GM12878 (cell line): ENCODE measurements at regions not wholly inside any gene's neighbourhood (a gene's known extent, or its start where the extent isn't known, plus 50 kb on each side); places are given as distances from the start of the nearest gene placed in this dataset.

ENCODE experiments used
- ATAC-seq: fragments of 200-7000 bp; cut with Tn5 transposase; 3 replicates; pipeline ENCODE4 v1.9.1; 2020; ENCODE audit warnings: mild to moderate bottlenecking, moderate library complexity
- BruUV-seq: library from RNA; stranded (reverse); fragments of 400-500 nt; replicated peaks from 2 replicates; lab custom pipeline; 2021; lab: Mats Ljungman, UMichigan
- CTCF ChIA-PET: fragments of 300-600 bp; sonication (Branson Sonifier 250); formaldehyde crosslinking; extraction: SDS; loops from one replicate; lab custom pipeline; 2021; ENCODE audit warnings: inconsistent platforms; lab: Yijun Ruan, JAX
- POLR2A ChIA-PET: fragments of 350-600 bp; formaldehyde crosslinking; extraction: SDS; loops from one replicate; lab custom pipeline; 2021; ENCODE audit warnings: inconsistent platforms; lab: Charles Lee
- RAD21 ChIA-PET: fragments of 300-600 bp; sonication (Branson Sonifier 250); formaldehyde crosslinking; loops from one replicate; lab custom pipeline; 2023; ENCODE audit warnings: antibody characterized with exemption; ENCODE audit not compliant: unreplicated experiment; lab: Charles Lee
- SMC1A ChIA-PET: fragments of 300-600 bp; sonication (Branson Sonifier 250); formaldehyde crosslinking; loops from one replicate; lab custom pipeline; 2023; ENCODE audit not compliant: unreplicated experiment, uncharacterized antibody; lab: Charles Lee
- DNase-seq: peaks from one replicate; pipeline ENCODE4 v3.0.0-alpha.2; 2011; ENCODE audit warnings: low read depth, low spot score
- FAIRE-seq: peaks from 3 replicates; lab custom pipeline; 2011; peaks lifted over from hg19 to GRCh38; lab: Jason Lieb, UNC
- H2AFZ ChIP-seq: 2 replicates; pipeline ENCODE4 v1.6.0; 2011; ENCODE audit warnings: low read depth, low read length, control low read depth; ENCODE audit not compliant: control insufficient read depth
- H3K27ac ChIP-seq: 2 replicates; pipeline ENCODE4 v1.5.1; 2011; ENCODE audit warnings: control low read depth; ENCODE audit not compliant: control insufficient read depth, insufficient read depth
- H3K27me3 ChIP-seq, 2 experiments: replicated peaks in 1 of 2; 2 replicates each; pipeline versions ENCODE4 v1.6.0 to v1.6.1; 2011; ENCODE audit warnings: low read length in 1 of 2; ENCODE audit not compliant: control insufficient read depth in 2 of 2, insufficient read depth in 2 of 2
- H3K36me3 ChIP-seq, 2 experiments: 2 replicates each; pipeline ENCODE4 v1.5.1; 2011; ENCODE audit warnings: low read length in 1 of 2; ENCODE audit not compliant: control insufficient read depth in 2 of 2, insufficient read depth in 2 of 2
- H3K4me1 ChIP-seq: 2 replicates; pipeline ENCODE4 v1.6.1; 2011; ENCODE audit warnings: mild to moderate bottlenecking, low read length, moderate library complexity, mixed read lengths; ENCODE audit not compliant: control insufficient read depth, insufficient read depth
- H3K4me2 ChIP-seq: 2 replicates; pipeline ENCODE4 v1.6.0; 2011; ENCODE audit warnings: control low read depth; ENCODE audit not compliant: control insufficient read depth, insufficient read depth
- H3K4me3 ChIP-seq: fragments of 200-600 bp; sonication (generic); 2 replicates; pipeline ENCODE4 v1.5.1; 2016
- H3K79me2 ChIP-seq: 2 replicates; pipeline ENCODE4 v1.6.0; 2011; ENCODE audit warnings: low read length; ENCODE audit not compliant: control insufficient read depth, insufficient read depth
- H3K9ac ChIP-seq: 2 replicates; pipeline ENCODE4 v1.8.0; 2011; ENCODE audit warnings: low read length, control low read depth, mixed read lengths; ENCODE audit not compliant: control insufficient read depth, insufficient read depth
- H3K9me3 ChIP-seq: replicated peaks from 3 replicates; pipeline ENCODE4 v1.5.1; 2011; ENCODE audit warnings: mild to moderate bottlenecking, low read length; ENCODE audit not compliant: control insufficient read depth, insufficient read depth
- H4K20me1 ChIP-seq: 2 replicates; pipeline ENCODE4 v1.6.0; 2011; ENCODE audit not compliant: control insufficient read depth, insufficient read depth
- ATF7 ChIP-seq: fragments of 450-650 bp; IDR thresholded peaks from 2 replicates; pipeline ENCODE4 v1.6.1; 2016; ENCODE audit warnings: low read depth, mild to moderate bottlenecking
- BRCA1 ChIP-seq: IDR thresholded peaks from 2 replicates; pipeline ENCODE4 v1.6.1; 2011; ENCODE audit warnings: low read depth, low read length, improper control_type of control experiment
- CREM ChIP-seq: IDR thresholded peaks from 2 replicates; pipeline ENCODE4 v1.6.1; 2014; ENCODE audit warnings: antibody characterized with exemption, low read depth
- JUNB ChIP-seq: IDR thresholded peaks from 2 replicates; pipeline ENCODE4 v1.6.1; 2016; ENCODE audit warnings: antibody characterized with exemption, mild to moderate bottlenecking
- NR2F1 ChIP-seq: fragments of 450-650 bp; conservative IDR thresholded peaks from 2 replicates; pipeline ENCODE4 v1.6.1; 2017; ENCODE audit warnings: mild to moderate bottlenecking
- ZNF207 ChIP-seq: fragments of 450-650 bp; IDR thresholded peaks from 2 replicates; pipeline ENCODE4 v1.6.1; 2014; ENCODE audit warnings: antibody characterized with exemption, mild to moderate bottlenecking, borderline replicate concordance
- ZNF217 ChIP-seq: fragments of 450-650 bp; IDR thresholded peaks from 2 replicates; pipeline ENCODE4 v1.6.1; 2017; ENCODE audit warnings: antibody characterized with exemption, mild to moderate bottlenecking
- in situ Hi-C: fragments of 300-500 bp; cut with MboI; formaldehyde crosslinking; loops from 9 replicates; pipeline ENCODE4 v1.14.3; 2018; ENCODE audit warnings: mixed read lengths
- intact Hi-C: fragments of 100-400 bp; cut with micrococcal nuclease; formaldehyde crosslinking; loops from one replicate; pipeline ENCODE4 v1.14.2; 2022; ENCODE audit not compliant: unreplicated experiment
- TF ChIP-seq, protein P1 (sequence below): IDR thresholded peaks from 2 replicates; pipeline ENCODE4 v1.6.1; 2011; ENCODE audit warnings: mild to moderate bottlenecking, low read depth, low read length, moderate library complexity; ENCODE audit not compliant: insufficient replicate concordance
- TF ChIP-seq, protein P2 (sequence below): fragments of 450-650 bp; IDR thresholded peaks from 2 replicates; pipeline ENCODE4 v1.6.1; 2016; ENCODE audit warnings: mild to moderate bottlenecking
- TF ChIP-seq, protein P3 (sequence below): IDR thresholded peaks from 2 replicates; pipeline ENCODE4 v1.6.1; 2012; ENCODE audit warnings: low read depth, low read length, improper control_type of control experiment
- TF ChIP-seq, protein P4 (sequence below): IDR thresholded peaks from 2 replicates; pipeline ENCODE4 v1.6.1; 2012; ENCODE audit warnings: mild to moderate bottlenecking, low read depth, low read length
- TF ChIP-seq, protein P5 (sequence below): fragments of 450-650 bp; formaldehyde crosslinking; IDR thresholded peaks from 2 replicates; pipeline ENCODE4 v1.4.0; 2022; ENCODE audit warnings: mild to moderate bottlenecking, moderate library complexity

DNA sequence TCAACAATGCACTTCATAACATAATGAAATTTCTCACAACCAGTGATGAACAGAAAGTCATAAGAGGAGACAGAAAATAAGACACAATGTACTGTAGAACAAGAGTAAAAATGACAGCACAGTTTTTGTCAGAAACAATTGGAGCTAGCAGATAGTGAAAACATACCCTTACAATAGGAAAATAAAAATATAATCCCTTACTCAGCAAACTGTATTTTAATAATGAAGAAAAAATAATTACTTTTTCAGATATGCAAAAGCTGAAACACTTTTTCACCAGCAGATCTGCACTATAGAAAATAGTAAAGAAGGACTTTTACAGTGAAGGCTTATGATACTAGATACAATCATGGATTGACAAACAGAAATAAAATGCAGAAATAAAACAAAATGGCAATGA lies 126.3 kb downstream of the TRAM1L1 start:
- POLR2A ChIA-PET = no interaction called here
- TF ChIP-seq, protein P1, sequence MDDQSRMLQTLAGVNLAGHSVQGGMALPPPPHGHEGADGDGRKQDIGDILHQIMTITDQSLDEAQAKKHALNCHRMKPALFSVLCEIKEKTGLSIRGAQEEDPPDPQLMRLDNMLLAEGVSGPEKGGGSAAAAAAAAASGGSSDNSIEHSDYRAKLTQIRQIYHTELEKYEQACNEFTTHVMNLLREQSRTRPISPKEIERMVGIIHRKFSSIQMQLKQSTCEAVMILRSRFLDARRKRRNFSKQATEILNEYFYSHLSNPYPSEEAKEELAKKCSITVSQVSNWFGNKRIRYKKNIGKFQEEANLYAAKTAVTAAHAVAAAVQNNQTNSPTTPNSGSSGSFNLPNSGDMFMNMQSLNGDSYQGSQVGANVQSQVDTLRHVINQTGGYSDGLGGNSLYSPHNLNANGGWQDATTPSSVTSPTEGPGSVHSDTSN = no peak
- TF ChIP-seq BRCA1 = no peak
- TF ChIP-seq, protein P2, sequence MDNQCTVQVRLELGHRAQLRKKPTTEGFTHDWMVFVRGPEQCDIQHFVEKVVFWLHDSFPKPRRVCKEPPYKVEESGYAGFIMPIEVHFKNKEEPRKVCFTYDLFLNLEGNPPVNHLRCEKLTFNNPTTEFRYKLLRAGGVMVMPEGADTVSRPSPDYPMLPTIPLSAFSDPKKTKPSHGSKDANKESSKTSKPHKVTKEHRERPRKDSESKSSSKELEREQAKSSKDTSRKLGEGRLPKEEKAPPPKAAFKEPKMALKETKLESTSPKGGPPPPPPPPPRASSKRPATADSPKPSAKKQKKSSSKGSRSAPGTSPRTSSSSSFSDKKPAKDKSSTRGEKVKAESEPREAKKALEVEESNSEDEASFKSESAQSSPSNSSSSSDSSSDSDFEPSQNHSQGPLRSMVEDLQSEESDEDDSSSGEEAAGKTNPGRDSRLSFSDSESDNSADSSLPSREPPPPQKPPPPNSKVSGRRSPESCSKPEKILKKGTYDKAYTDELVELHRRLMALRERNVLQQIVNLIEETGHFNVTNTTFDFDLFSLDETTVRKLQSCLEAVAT = no peak
- TF ChIP-seq ZNF207 = no peak
- no peak for TF ChIP-seq JUNB
- no peak for TF ChIP-seq CREM
- TF ChIP-seq, protein P3, sequence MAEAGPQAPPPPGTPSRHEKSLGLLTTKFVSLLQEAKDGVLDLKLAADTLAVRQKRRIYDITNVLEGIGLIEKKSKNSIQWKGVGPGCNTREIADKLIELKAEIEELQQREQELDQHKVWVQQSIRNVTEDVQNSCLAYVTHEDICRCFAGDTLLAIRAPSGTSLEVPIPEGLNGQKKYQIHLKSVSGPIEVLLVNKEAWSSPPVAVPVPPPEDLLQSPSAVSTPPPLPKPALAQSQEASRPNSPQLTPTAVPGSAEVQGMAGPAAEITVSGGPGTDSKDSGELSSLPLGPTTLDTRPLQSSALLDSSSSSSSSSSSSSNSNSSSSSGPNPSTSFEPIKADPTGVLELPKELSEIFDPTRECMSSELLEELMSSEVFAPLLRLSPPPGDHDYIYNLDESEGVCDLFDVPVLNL = no peak
- TF ChIP-seq NR2F1 = no peak
- TF ChIP-seq, protein P4, sequence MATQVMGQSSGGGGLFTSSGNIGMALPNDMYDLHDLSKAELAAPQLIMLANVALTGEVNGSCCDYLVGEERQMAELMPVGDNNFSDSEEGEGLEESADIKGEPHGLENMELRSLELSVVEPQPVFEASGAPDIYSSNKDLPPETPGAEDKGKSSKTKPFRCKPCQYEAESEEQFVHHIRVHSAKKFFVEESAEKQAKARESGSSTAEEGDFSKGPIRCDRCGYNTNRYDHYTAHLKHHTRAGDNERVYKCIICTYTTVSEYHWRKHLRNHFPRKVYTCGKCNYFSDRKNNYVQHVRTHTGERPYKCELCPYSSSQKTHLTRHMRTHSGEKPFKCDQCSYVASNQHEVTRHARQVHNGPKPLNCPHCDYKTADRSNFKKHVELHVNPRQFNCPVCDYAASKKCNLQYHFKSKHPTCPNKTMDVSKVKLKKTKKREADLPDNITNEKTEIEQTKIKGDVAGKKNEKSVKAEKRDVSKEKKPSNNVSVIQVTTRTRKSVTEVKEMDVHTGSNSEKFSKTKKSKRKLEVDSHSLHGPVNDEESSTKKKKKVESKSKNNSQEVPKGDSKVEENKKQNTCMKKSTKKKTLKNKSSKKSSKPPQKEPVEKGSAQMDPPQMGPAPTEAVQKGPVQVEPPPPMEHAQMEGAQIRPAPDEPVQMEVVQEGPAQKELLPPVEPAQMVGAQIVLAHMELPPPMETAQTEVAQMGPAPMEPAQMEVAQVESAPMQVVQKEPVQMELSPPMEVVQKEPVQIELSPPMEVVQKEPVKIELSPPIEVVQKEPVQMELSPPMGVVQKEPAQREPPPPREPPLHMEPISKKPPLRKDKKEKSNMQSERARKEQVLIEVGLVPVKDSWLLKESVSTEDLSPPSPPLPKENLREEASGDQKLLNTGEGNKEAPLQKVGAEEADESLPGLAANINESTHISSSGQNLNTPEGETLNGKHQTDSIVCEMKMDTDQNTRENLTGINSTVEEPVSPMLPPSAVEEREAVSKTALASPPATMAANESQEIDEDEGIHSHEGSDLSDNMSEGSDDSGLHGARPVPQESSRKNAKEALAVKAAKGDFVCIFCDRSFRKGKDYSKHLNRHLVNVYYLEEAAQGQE = no peak
- TF ChIP-seq ATF7 = no peak
- TF ChIP-seq, protein P5, sequence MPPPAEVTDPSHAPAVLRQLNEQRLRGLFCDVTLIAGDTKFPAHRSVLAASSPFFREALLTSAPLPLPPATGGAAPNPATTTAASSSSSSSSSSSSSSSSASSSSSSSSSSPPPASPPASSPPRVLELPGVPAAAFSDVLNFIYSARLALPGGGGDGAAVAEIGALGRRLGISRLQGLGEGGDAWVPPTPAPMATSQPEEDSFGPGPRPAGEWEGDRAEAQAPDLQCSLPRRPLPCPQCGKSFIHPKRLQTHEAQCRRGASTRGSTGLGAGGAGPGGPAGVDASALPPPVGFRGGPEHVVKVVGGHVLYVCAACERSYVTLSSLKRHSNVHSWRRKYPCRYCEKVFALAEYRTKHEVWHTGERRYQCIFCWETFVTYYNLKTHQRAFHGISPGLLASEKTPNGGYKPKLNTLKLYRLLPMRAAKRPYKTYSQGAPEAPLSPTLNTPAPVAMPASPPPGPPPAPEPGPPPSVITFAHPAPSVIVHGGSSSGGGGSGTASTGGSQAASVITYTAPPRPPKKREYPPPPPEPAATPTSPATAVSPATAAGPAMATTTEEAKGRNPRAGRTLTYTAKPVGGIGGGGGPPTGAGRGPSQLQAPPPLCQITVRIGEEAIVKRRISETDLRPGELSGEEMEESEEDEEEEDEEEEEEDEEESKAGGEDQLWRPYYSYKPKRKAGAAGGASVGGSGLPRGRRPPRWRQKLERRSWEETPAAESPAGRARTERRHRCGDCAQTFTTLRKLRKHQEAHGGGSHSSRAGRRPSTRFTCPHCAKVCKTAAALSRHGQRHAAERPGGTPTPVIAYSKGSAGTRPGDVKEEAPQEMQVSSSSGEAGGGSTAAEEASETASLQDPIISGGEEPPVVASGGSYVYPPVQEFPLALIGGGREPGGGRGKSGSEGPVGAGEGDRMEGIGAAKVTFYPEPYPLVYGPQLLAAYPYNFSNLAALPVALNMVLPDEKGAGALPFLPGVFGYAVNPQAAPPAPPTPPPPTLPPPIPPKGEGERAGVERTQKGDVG (CRISPR knock-in tag) = no peak
- no peak for TF ChIP-seq ZNF217

More for the DNA sequence above, 126.3 kb downstream of the TRAM1L1 start:
- no peak overlapping the region for H3K27ac ChIP-seq
- no TSS peak for BruUV-seq
- intact Hi-C loops = no loop called here
- FAIRE-seq (no peak), ATAC-seq (no peak), DNase-seq (no peak)
- H3K27me3 ChIP-seq = no peaks in the 10 kb centered on the region
- ChIA-PET CTCF (no interaction called here), RAD21 (no interaction called here), SMC1A (no interaction called here)
- no peaks in the 10 kb centered on the region for H3K4me1 ChIP-seq
- no peak overlapping the region for H3K4me3 ChIP-seq
- H3K79me2 ChIP-seq = no peaks in the 10 kb centered on the region
- in situ Hi-C loops = no loop called here
- H2AFZ ChIP-seq = no peak overlapping the region
- no peak overlapping the region for H3K4me2 ChIP-seq
- no peaks in the 10 kb centered on the region for H4K20me1 ChIP-seq
- H3K9ac ChIP-seq = no peak overlapping the region
- no peaks in the 10 kb centered on the region for H3K36me3 ChIP-seq
- no peaks in the 10 kb centered on the region for H3K9me3 ChIP-seq
